ENCODE measurements at regions not wholly inside any gene's neighbourhood (a gene's known extent, or its start where the extent isn't known, plus 50 kb on each side); places are given as distances from the start of the nearest gene placed in this dataset.

DNA sequence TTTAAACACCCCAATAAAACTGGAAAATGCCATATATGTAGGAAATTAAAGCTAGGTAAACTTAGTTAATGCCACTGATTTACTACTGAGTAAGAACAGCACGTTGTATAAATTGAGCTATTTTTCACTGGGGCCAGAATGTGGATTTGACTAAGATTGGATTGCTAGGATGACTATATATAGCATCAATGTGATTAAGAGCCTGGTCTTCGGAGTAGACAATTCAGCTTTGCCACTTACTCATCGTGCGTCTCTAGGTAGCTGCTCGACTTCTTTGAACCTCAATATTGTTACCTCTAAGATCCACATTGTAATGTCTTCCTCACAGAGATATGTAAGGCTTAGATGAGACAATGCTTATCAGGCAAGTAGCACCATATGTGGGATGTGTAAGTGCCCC is 462.5 kb downstream of the KLF12 start:
- TF ChIP-seq, protein P1, sequence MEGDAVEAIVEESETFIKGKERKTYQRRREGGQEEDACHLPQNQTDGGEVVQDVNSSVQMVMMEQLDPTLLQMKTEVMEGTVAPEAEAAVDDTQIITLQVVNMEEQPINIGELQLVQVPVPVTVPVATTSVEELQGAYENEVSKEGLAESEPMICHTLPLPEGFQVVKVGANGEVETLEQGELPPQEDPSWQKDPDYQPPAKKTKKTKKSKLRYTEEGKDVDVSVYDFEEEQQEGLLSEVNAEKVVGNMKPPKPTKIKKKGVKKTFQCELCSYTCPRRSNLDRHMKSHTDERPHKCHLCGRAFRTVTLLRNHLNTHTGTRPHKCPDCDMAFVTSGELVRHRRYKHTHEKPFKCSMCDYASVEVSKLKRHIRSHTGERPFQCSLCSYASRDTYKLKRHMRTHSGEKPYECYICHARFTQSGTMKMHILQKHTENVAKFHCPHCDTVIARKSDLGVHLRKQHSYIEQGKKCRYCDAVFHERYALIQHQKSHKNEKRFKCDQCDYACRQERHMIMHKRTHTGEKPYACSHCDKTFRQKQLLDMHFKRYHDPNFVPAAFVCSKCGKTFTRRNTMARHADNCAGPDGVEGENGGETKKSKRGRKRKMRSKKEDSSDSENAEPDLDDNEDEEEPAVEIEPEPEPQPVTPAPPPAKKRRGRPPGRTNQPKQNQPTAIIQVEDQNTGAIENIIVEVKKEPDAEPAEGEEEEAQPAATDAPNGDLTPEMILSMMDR (IDR thresholded peaks at IDR 0.05): no peak
- no peak for TF ChIP-seq POLR2AphosphoS5 (IDR thresholded peaks at IDR 0.05)
- no peak for TF ChIP-seq POLR2A (IDR thresholded peaks at IDR 0.05; ENCODE audit: low read depth)

Measured in esophagus muscularis mucosa (tissue), 3 donors.